H4 (cell line): ENCODE measurements at regions not wholly inside any gene's neighbourhood (a gene's known extent, or its start where the extent isn't known, plus 50 kb on each side); places are given as distances from the start of the nearest gene placed in this dataset.
A peak's percentile ranks its signal among the peaks of the same experiment; 100 is the strongest.

Experiments used
- DNase-seq: peaks from one replicate; pipeline ENCODE4 v3.0.0-alpha.2; 2015; ENCODE audit warnings: low spot score

GRCh38 chr12:16984484-16984883, 378.5 kb upstream of the LMO3 start:
- DNase-seq = peak; percentile 16

DNA sequence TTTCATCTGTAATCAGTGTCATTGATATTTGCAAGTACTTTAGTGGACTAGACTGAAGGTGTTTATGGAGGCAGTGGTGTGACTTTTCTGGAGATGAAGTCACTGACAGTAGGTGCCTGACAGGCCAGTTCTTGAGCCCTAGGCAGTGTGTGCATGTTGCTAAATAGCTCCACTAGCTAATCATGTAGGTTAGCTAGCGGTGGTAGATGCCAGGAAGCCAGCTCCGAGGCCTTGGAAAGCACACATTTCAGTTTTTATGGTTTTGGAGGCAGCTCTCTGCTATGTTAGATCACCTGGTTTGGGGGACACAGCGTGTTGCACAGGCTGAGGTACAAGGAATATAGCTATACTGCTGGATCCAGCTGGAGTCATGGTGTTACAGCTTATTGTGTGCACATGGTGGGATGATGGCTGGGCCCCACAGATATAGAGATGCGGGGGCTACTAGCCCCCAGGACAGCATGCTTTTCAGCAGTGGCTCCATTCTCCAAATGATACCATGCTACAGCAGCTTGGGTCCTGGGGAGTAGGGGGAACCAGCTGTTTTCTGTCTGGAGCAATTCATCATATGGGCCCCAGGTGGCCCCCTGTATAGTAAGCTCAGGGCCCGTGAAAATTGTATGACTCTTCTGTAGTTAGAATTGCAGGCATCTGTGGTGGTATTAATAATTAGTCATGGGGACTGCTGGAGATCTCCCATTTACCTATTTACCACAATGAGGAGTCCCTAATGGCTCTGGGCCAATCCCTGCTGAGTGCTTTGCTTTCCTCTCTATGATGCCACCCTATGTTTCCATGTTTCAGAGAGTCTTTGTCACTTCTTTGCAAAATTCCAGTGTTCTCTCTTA, 367.2 kb upstream of the LMO3 start:
- no peak for DNase-seq

DNA sequence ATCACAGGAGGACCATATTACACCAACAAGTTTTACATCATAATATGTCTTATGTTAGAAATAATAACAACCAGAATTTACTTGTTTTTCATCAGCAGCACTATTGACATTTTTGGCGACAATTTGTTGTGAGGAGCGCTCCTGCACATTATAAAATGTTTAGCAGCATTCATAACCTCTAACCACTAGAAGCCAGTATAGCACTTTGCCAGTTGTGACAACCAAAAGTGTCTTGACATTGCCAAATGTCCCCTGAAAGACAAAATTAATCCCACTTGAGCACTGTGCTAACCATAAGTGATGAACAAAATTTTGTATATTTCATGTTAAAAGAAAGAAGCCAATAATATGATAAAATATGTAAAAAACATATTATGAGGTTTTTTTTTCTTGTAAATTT, 356.9 kb upstream of the LMO3 start:
- no peak for DNase-seq

GRCh38 chr12:16955083-16955657, 349.2 kb upstream of the LMO3 start:
- DNase-seq = peak; percentile 45

DNA sequence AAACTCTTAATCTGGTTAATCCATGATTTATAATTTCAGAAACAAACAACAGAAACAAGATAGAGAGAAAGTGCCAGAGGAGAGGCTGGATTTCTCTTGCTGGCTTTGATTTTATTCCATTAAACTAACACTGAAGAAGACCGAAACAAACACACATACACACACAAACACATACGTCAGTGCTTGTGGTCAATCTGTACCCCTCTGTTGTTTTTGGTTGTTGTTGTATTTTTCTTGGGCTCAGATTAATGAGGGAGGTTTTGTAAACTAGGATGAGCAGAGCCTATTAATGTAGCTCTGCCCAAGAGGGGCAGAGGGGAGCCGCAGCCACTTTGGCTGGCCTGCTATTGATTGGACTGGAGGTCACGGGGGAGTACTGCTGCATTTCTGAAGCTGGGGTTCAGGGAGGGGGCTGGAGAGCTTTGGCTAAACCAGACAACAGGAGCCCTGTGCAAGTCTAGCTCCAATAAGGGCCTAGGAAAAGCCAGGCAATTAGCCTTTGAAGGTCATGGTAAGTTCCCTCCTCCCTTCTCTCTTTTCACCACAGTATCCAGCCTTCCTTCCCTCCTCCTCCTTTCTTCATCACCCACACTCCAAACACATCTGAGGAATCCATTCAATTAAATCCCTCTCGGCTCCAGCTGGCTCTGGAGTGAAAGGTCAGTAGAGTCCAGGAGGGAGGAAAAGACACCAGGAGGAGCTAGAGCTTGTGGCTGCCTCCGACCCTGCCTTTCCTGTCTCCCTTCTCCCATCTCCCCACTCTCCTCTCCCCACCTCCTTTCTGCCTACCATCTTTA, 344.1 kb upstream of the LMO3 start:
- no peak for DNase-seq

- DNase-seq = no peak
These were observed 343.4 kb upstream of the LMO3 start for GRCh38 chr12:16949371-16949770.

DNA sequence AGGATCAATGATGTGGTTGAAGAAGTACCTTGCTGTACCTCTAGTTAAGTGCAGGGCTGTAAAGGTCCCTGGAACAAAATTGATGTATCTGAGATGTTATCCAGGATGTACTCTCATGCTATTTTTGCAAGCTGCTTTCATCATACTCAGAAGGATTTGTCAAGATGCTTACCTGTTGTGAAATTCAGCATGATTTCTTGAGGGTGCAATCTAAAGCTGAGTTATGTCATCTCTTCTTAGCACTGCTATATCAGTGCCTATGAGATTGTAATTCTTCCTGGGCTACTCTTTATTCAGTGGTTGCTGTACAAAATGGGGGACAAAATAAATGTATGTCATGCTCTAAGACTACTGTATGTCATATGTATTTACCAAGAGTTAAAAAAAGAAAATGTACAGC, 340.7 kb upstream of the LMO3 start:
- no peak for DNase-seq

DNA sequence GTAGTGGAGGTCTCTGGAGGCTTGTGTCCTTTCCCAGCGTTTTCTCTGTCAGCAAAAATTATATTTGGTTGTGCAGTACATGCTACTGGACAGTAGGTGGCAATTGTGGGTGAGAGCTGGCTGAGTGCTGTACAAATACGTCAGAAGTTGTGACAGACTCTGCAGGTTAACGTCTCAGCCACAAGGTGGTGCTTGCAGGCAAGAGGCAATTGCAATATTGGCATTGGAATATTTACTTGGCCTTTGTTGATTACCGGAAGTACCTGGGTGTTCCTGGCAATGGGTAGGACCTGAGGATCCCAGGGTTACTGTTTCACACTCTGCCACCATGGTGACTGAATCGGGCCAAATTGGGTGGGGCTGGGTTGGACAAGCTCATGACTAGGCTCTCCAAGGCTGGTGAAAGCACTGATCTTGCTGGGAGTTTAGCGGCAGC, 333.9 kb upstream of the LMO3 start:
- peak; percentile 90 for DNase-seq

- no peak for DNase-seq
These were observed 321.3 kb upstream of the LMO3 start for GRCh38 chr12:16927259-16927658.

DNA sequence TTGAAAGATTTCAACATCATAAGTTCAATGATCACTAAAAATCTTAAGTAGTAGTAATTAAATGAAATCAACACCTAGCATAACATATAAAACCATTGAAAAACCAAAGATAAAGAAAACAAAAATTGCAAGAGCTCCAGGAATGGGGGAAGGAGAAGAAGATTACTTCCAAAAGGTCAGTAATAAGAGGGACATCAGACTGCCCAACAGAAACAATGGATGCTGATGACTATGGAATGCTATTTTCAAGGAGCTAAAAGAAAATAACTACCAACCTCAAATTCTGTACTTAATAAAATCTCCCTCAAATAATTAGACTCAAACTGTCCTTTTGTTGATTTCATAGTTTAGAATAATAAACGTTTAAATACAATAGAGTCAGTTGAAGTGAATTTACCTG, 314.5 kb upstream of the LMO3 start:
- DNase-seq = no peak

DNA sequence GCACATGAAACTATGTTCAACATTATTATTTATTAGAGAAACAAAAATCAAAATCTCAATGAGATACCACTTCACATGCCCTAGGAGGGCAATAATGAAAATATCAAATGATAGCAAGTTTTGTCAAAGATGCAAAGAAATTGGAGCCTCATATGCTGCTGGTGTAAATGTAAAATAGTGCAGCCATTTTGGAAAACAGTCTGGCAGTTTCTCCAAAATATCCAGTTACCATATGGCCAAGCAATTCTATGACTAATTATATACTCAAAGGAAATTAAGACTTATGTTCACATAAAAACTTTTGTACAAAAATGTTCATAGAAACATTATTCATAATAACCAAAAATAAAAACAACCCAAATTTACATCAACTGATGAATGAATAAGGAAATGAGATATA, 313.6 kb upstream of the LMO3 start:
- no peak for DNase-seq

DNA sequence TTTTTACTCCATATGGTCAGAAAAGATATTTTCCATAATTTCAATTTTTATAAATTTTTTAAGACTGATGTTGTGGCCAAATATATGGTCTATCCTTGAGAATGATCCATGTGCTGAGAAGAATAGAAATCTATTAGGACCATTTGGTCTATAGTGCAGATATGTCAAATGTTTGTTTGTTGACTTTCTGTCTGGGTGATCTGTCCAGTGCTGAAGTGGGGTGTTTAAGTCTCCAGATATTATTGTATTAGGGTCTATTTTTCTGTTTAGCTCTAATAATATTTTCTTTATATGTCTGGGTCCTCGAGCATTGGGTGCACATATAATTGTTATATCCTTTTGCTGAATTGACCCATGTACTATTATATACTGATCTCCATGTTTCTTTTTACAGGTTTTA, 308.9 kb upstream of the LMO3 start:
- DNase-seq = no peak

GRCh38 chr12:16913832-16914490, 308.0 kb upstream of the LMO3 start:
- no peak for DNase-seq

DNA sequence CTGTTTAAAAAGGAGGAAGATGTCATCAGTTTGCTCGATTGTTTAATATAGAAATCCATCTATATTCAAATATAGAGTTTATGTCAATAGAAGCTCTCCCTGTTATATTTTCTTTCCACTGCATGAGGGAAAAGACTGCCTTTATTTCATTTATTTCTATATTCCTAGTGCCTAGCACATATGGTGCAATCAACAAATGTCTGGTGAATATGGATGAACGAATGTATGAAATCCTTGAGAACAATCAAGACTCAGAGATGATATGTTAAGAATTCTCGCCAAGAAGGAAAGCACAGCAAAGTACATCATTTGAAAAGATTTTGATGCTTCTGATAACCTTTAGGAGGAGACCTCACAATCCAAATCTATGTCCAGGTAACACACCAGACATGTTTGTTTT, 296.0 kb upstream of the LMO3 start:
- no peak for DNase-seq

DNA sequence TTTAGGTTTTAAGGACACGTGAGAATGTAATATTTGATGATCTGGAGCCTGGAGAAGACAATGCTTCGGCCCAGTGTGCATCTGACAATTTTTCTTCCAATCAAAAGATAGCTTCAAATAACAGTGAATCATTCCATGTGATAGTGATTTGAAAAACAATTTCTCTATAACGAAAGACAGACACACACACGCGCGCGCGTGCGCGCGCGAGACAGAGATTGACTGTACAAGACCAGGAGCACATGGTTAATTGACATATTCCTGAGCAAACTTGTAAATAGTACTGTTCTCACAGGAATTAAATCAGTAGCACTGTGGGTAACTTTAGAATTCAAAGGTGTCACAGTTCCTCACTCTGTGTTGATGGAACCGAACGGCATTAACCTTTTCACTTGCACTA, 287.5 kb upstream of the LMO3 start:
- no peak for DNase-seq

DNA sequence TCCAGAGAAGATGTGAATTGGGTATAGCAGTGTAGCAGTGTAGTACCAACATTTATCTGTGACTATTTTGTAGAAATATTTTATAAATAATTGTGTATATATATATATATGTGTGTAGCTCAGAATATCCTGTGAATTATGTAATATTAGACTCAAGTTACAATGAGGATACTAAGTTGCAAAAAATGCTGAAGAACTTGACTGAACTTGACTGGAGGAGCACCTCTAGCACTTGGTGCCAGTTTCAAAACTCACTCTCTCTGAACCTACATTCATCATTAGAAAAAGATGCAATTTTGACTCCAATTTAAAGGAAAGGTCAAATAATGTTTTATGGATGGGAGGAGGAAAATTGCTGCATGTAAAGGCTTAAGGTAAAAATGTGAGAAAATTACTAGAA, 285.7 kb upstream of the LMO3 start:
- DNase-seq = no peak

DNA sequence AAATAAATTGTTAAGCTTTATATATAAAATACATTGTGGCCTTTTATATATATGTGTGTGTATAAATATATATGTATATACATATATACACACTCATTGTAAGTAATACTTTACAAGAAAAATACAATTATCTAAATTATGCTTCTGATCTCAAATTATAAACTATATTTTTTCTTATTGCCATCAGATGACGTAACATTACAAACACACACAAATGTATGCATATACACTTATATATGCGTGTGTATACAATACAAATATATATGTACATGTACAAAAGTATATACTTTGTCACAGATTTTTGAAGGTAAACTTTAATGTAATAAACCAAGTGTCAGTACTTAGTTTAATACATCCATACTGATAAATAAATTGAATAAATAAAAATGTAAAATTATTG, 278.9 kb upstream of the LMO3 start:
- DNase-seq = no peak

- DNase-seq = no peak
These were observed 278.1 kb upstream of the LMO3 start for GRCh38 chr12:16884056-16884455.

DNA sequence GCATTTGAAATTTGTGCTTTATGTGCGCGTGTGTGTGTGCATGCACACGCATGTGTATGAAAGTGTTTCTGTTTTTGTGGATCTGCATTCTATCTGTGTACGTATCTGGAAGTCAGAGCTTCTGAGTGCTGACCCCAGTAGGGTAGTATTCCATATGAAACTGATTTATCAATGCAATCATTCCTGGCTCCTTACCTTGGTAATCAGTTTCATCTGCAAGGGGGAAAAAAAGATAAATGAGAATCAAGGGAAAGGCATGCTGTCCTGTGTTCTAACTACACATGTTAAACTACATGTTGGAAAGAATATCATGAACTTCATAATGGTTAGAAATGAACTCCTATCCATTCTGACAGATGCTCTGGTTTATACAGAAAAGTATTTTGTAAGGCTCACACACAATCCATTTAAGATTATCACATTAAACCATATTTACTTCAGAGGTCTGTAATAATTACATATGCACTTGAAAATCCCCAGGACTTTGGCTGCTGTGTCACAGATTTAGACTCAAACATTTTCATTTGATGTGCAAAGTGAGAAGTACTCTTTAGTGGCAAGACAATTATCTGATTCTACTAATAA, 276.1 kb upstream of the LMO3 start:
- DNase-seq = no peak

DNA sequence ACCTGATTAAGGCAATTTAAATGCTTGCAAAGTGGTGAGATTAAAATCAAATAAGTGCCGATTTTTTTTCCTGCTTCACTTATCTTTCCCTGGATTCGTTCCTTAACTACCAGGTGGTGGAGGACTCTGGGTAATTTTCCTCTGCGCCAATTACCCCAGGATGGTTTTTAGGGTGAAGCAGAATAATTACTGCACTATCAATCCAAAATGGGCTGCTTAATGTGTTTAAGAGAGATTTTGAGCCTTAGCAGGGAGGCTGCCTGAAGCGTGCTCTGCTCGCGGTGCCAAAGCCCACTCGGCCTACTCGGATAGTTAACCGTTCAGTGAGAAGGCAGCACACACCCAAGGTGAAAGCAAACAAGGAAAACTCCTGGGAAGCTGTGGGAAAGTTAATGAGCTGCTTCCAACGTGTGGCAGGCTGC, 274.9 kb upstream of the LMO3 start:
- no peak for DNase-seq

GRCh38 chr12:16870845-16871244, 264.9 kb upstream of the LMO3 start:
- no peak for DNase-seq

GRCh38 chr12:16863742-16864141, 257.8 kb upstream of the LMO3 start:
- no peak for DNase-seq
